MV-4-11 (cell line): ENCODE measurements at regions not wholly inside any gene's neighbourhood (a gene's known extent, or its start where the extent isn't known, plus 50 kb on each side); places are given as distances from the start of the nearest gene placed in this dataset.

Experiments used
- DNase-seq: peaks from one replicate; lab custom pipeline; 2025; lab: John Stamatoyannopoulos, UW

DNA sequence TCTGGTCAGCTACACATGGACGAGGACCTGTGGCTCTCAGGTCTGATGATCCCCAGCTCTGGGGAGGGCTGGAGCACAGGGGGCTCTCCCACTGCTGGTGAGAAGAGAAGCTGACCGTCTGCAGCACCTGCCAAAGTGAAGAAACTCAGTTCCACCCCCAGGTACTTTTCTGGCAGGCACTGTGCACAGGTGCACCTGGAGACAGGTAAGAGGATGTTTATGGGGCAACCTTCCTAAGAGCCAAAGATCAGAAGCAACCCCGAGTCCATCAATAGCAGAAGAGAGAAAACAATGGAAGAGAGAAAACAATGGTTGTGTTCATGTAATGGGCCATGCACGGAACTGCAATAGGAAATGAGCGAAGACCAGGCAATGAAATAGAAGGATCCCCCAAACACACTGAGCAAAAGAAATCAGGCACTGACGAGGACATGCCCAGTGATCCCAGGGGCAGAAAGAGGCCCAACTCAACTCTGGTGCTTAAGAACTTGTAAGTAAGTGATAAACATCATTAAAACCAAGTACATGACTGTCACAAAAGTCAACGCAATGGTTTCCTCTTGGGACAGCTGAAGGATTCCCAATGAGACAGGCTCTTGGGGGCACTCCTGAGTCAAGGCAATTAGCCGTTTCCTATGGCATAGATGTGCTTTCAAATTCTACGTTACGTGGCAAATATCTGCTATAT, 95.0 kb upstream of the ALDH1A3 start:
- no peak for DNase-seq

DNA sequence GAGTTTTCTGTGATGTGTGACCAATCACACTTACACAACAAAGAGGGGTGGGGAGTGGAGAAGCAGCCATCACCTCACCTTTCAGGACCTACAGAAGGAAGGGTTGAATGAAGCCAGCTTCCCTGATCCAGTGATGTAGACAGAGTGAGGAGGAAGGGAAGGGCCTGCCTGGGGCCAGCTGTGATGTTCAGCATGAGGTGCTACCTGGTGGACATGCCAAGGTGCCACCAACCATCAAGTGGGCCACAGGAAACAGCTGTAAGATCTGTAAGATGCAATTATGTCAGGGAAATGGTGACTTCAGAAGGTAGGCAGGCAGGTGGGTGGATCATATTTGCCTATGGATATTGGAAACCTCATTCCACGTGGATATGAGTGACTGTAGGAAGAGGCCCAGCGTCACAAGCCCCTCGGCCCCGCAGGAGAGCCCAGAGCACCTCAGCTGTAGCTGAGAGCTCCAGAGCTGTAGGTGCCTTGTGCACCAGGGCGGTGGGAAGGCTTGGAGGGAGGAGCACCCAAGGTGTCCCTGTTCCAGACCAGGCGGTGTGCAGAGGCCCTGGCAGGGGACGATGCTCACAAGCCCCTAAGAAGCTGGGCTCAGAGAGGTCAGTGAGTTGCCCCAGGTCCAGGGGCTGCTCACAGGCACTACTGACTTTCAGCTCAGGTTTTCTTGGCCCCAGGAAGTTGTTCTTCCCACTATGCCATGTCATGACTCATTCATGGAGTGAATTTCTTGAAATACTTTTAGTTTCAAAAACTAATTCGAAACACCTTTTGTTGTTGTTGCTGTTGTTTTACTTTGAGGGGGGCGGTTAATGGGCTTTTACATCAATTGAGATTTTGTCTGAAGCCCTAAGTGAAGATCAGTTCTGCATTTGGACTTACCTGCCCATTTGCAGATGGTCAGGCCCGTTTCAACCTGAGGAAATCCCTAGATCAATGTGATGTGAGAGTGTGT, 94.2 kb upstream of the ALDH1A3 start:
- DNase-seq = no peak

DNA sequence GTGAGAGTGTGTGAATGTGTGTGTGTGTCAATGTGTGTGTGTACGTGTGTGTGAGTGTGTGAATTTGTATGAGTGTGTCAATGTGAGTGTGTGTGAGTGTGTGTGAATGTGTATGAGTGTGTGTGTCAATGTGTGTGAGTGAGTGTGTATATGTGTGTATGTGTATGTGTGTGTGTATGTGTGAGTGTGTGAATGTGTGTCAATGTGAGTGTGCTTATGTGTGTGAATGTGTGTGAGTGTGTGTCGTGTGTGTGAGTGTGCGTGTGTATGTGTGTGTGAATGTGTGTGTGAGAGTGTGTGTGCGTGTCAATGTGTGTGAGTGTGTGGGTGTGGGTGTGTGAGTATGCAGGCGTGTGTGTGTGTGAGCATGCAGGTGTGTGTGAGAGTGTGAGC, 93.5 kb upstream of the ALDH1A3 start:
- no peak for DNase-seq

DNA sequence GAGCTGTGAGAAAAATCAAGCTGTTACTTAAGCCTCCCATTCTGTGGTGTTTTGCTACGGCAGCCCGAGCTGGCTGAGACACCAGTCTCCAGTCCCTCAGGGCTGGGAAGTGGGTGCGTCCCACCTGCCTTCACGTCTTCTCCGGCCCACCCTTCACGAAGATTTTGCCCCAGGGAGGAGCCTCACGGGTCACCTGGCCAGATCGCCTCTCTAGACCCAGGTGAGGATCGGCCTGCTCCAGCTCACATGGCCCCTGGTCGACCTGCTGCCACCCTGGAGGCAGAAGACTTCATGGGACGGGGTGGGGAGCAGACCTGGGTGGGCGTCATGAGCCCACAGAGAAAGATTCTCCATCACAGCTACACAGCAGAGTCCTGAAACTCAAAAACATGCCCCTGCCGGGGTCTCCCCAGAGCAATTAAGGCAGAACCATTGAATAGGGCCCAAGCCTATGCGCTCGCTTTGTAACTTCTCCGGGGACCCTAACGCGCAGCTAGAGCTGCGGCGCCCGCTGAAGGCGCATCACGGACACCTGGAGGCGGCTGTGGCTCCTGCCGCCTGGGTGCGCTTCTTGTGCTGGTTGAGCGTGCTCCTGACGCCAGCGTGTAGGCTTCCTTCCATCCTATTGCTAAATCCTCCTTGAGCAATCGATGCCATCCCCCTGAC, 92.6 kb upstream of the ALDH1A3 start:
- no peak for DNase-seq

DNA sequence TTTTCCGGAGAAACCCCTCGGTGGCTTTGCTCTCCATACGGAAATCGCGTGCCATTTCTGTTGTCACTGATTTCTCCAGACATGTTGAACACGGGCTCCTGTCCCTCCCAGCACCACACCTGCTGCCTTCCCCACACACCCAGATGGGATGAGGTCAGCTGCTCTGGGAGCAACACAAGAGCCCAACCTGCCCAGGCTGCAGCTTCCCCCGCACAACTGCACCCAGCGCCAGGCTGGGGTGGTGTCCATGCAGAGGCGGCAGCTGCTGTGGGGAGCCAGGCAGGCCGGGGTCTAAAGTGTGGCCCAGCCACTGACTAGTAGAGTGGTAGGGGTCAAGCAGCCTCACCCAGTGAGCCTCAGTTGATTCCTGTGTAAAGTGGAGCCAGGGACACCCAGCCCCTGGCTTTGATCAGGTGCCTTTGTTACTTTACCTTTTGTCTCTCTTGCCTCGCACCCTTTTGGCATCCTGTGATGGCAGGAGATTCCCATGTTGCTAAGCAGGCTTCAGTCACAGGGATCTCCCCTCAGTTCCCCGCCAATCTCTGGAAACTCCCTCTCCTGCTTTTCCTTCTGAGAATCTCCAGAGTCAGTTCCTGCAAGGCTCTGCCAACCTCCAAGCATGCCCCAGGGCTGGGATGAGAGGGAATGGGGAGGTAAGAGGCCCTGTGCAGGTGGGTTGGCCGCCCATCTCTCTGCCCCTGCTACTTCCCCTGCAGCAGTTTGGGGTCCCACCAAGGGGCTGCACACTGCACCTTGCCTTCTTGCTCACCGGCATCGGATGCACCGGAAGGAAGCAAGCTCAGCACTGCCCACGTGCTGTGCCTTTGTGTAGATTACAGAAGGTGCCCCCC, 91.8 kb upstream of the ALDH1A3 start:
- DNase-seq = no peak

DNA sequence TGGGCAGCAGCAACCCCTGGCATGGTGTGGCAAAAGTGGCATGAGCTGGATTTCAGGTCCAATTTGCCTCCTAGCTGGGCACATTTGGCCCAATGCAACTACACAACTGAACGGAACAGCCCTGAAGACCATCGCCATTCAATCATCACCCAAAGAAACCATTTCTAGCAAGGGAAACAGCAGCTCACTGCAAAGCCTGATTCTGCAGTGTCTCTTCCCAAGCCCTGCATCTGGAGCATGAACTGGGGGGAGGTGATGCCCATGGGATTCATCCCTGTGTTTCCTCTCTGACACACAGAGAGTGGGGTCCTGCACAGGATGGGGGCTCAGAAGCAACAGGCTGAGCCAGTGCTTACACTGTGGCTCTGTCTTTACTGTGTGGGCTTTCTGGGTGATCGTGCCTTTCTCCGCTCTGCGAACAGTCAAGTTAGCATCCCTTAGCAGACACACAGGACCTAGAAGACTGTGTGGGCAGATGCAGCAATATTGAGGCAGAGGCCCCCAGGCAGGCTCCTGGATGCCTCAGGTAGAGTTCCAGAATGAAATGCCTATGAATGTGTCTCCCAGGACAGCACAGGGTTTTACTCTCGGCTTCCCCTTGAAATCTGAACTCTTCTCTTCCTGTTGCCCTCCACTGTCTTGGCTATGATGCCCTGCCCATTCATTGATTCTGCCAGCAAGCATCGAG, 91.1 kb upstream of the ALDH1A3 start:
- no peak for DNase-seq

DNA sequence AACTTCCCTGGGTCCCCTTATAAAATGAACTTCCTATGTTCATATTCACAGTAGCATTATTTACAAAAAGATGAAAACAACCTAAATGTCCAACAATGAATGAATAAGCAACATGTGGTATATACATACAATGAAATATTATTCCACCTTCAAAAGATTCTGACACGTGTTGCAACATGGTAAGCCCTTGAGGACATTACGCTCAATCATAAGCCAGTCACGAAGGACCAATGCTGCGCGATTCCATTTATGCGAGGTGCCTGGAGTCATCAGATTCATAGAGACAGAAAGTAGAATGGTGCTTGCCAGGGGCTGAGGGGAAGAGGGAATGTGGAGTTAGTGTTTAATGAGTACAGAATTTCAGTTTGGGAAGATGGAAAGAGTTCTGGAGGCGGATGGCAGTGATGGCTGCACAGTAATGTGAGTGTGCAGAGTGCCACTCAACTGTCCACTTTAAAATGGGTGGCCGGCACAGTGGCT, 88.8 kb upstream of the ALDH1A3 start:
- peak; percentile 66 for DNase-seq

DNA sequence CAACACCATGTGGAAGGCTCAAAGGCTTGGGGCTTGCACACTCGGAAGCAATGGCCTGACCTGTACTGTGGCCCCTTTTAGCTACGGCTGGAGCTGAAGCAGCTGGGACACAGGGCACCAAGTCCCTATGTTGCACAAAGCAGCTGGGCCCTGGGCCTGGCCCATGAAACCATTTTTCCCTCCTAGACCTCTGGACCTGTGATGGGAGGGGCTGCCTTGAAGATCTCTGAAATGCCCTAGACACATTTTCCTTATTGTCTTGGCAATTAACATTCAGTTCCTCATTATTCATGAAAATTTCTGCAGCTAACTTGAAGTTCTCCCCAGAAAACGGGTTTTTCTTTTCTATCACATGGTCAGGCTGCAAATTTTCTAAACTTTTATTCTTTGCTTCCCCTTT, 85.6 kb upstream of the ALDH1A3 start:
- no peak for DNase-seq

DNA sequence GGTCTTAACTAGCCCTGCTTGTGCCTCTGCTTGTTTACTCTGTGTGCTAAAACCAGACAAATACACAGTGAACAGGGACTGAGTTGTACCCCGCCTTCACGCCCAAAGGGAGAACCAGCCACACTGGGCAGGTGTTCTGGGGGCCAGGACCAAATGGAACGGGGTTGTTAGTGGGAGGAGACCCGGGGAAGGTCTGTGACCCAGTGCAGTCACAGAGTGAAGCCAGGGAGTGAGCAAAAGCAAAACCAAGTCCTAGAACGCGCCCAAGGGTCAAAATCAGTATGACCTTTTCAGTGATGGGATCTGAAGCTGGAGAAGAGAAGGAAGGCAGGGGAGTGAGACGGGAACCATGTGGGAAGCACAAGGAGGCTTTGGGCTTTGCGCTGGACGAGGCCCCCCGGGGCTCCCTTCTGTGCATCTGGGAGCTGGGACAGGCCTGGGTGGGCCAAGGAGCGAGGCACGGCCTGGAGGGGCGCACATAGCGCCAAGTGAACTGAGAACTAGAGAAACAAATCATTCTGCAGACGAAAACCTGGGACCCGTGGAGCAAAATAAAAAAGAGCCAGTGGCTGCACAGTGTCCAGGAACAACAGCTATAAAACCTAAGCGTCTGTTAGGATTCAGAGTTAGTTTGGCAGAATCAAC, 78.3 kb upstream of the ALDH1A3 start:
- no peak for DNase-seq

DNA sequence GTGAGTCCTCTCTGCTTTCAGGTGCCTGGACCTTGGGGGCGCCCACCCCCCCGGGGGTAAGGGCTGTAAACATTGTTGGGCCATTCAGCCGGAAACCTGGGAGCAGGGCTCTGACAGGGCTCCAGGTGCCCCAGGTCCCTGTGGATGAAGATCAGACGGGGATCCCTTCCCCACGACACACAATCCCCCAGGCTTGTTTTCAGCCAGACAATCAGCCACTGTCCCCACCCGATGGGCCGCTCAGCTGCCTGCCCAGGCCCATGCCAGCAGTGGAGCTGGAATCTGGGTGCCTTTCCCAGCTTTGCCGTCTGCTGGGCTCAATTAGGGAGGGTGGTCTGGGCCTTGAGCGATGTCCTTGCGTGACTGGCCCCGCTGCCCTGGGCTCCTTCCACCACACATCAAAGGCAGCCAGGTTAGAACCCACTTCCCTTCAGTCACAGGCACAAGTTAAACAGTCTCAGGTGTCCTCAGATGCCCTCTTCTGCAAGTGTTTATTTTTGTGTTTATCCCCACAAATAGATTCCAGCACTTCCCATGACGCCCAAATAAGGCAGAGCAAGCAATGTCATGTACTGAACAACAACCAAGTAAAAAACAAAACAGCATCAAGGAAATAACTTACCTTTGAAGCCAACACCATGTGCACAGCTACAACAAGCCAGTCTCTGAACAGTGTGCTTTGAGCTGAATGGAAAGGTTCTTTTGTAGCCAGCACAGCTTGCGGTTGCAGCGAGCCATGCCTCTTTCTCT, 77.0 kb upstream of the ALDH1A3 start:
- DNase-seq = no peak

DNA sequence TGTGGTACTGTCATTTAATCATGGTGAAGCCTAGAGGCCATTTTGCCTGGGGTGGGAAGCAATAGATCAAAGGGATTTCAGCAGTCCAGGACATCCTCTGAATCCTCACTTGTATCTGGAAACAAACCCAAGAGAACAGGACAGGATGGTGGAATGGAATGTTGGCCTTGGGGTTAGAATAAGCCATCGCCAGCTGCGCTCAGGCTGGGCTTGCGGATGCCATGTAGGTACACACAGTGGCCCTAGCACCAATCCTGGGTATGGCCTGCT, 76.5 kb upstream of the ALDH1A3 start:
- no peak for DNase-seq

DNA sequence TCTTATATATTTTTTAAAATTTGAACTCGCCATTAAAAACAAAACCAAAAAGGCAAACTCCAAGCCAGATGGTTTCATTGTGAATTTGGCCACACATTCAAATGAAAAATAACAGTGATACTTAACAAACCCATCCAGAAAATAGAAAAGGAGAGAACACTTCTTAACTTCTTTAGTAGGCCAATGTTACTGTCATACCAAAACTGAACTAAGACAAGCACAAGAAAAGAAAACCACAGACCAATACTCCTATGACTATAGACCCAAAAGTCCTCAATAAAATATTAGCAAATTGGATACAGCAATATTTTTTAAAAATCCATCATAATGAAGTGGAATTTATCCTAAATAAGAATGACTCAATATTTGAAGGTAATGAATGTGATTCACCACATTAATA, 73.5 kb upstream of the ALDH1A3 start:
- no peak for DNase-seq

DNA sequence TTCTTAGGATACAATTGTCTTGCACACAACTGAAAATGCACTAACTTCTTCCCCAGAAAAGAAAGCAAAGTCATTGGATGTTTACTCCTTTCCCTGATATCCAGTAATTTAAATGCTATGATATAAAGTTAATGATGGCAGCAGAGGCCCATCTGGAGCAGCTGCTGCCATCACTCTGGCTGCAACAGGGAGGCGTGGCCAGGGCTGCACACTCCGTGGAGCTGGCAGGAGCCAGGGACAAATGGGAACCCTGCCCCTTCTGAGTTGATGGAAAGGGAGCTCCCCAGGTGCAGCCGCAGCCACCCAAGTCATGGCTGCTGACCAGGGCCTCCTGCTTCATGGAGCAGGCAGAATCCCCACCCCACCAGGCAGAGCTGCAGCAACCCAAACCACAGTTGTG, 72.6 kb upstream of the ALDH1A3 start:
- no peak for DNase-seq

DNA sequence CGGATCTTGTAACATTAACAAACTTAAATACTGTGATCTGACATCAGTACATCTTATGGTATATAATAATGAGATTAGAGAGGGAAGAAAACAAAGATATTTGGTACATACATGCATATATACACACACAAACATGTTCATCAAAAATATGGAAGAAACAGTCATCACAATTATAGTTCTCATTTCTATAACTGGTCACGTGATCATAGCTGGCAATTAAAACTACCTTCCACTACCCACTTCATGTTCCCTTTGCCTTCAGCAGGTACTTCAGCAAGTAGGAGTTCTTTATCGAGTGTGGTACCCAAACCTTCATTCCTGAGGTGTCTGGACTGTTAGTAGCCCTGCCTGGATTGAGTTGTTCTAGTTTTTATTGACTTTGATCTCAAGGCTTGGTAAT, 70.9 kb upstream of the ALDH1A3 start:
- no peak for DNase-seq

DNA sequence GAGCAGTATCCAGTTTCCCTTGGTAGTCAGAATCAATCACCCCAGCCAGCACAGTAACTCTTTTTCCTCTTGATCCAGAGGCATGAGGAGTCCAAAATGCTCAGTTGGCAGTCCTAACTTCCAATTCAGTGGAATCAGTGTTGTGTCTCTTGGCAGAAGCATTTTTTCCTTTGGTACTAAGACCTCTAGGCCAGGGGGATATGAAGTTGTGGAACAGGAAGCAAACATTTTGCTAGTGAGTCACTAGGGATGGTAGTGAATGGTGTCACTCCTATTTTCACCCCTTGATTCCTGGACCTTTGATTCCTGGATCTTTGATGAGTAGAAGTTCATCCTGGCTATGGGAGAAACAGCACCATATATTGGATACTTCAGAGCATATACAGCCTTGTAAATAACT, 70.5 kb upstream of the ALDH1A3 start:
- DNase-seq = no peak

DNA sequence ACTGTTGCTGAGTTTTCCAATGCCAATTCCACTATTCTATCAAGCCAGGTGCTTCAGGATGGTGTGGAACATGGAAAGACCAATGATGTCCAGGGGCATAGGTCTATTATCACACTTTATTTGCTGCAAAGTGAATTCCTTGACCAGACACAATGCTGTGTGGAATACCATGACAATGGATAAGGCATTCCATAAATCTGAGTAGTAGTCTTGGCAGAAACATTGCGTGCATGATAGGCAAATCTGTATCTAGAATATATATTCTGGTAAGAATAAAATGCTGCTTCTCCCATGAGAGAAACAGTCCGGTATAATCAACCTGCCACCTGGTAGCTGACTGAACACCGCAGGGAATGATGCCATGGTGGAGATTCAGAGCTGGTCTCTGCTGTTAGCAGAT, 70.0 kb upstream of the ALDH1A3 start:
- DNase-seq = no peak

DNA sequence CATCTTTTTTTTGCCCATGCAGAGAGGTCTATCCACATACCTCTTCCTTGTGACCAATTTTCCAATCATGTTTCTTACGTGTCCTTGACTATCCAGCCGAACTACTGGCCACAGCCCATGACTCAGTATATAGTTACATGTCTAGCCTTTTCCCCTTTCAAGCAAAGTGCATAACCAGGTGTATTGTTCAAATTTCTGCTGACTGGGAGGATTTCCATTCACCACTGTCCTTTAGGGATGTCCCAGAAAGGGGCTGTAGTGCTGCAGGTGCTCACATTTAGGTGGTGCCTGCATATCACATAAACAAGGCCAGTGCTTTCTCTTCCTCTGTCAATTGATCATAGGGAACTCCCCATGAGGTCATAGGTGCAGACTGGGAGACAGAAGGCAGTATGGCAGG, 69.4 kb upstream of the ALDH1A3 start:
- no peak for DNase-seq

DNA sequence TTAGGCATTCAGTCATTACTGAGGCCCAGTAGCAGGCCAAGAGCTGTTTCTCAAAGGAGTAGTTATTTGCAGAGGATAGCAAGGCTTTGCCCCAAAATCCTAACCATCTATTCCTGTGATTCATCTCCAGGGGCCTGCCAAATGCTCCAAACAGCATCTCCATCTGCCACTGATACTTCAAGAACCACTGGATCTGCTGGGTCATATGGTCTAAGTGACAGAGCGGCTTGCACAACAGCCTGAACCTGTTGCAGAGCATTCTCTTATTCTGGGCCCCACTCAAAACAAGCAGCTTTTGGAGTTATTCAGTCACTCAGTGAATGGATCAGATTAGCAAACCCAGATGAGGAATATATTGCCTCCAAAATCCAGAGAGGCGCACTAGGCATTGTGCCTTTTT, 68.8 kb upstream of the ALDH1A3 start:
- peak; percentile 31 for DNase-seq

DNA sequence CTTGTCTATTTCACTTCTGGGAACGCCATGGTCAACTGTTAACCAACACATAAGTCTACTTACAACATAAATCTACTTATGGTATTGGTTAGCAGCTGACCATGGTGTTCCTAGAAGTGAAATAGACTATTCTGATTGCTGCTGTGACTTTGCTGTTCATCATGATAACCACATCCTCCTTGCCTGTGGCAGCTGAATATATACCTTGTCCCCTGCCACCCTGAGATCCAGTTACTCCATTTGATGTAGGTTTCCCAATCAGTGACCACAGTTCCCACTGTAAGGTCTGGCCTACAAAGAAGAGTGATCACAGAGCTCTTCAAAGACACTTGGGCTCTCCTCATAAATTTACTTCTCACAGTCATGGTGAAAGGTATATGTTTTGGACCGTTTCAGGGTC, 66.8 kb upstream of the ALDH1A3 start:
- peak; percentile 99 for DNase-seq

DNA sequence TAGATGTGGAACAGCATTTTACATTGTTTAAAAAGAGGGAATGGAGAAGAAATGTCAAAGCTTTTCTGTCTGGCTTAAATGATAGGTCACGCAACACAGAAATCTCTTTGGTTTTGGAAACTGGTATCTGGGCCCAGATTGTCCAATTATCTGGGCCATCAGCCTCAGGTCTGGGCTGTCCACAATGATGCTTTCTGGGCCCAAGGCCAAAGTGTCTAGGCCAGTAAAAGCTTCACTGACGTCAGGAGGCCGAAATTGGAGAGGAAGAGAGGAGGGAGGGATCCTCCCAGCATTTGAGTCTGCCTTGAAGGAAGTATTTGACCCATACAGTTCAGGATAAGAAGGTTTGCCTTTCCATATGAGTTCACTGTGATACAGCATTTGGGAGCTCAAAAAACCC, 60.7 kb upstream of the ALDH1A3 start:
- no peak for DNase-seq
